SU-DHL-6 (cell line): ENCODE measurements at regions not wholly inside any gene's neighbourhood (a gene's known extent, or its start where the extent isn't known, plus 50 kb on each side); places are given as distances from the start of the nearest gene placed in this dataset.

Source experiments
- H2AFZ ChIP-seq: fragments of 200-600 bp; sonication (generic); 2 replicates; pipeline ENCODE4 v1.6.1; 2014; ENCODE audit warnings: low read depth, mild to moderate bottlenecking, moderate library complexity, mixed read lengths, antibody characterized with exemption, low read length; ENCODE audit not compliant: severe bottlenecking
- H3F3A ChIP-seq: fragments of 200-600 bp; shearing (Covaris generic); 2 replicates; pipeline ENCODE4 v1.6.0; 2016; ENCODE audit warnings: antibody characterized with exemption, mild to moderate bottlenecking; ENCODE audit not compliant: insufficient read depth
- H3K27ac ChIP-seq: fragments of 200-600 bp; sonication (generic); 2 replicates; pipeline ENCODE4 v1.5.1; 2016; ENCODE audit warnings: low read depth, mild to moderate bottlenecking, low read length, moderate library complexity, mixed read lengths
- H3K27me3 ChIP-seq: fragments of 200-600 bp; sonication (generic), shearing (Covaris generic); 2 replicates; pipeline ENCODE4 v1.6.0; 2014; ENCODE audit warnings: mild to moderate bottlenecking, low read length
- H3K36me3 ChIP-seq: fragments of 200-600 bp; sonication (generic); 2 replicates; pipeline ENCODE4 v1.6.1; 2014; ENCODE audit warnings: mild to moderate bottlenecking, low read length, mixed read lengths
- H3K4me2 ChIP-seq: fragments of 300-600, 200-600 bp; shearing (Covaris generic), sonication (generic); 2 replicates; pipeline ENCODE4 v1.6.0; 2014; ENCODE audit warnings: low read length, low read depth, mild to moderate bottlenecking; ENCODE audit not compliant: poor library complexity, severe bottlenecking
- H3K4me3 ChIP-seq: fragments of 200-600 bp; sonication (generic); 2 replicates; pipeline ENCODE4 v1.5.1; 2014; ENCODE audit warnings: antibody characterized with exemption, low read length, mild to moderate bottlenecking, mixed read lengths; ENCODE audit not compliant: insufficient read depth, poor library complexity, severe bottlenecking
- H3K79me2 ChIP-seq: fragments of 200-600 bp; sonication (generic); 2 replicates; pipeline ENCODE4 v1.6.1; 2014; ENCODE audit warnings: mild to moderate bottlenecking, low read length, moderate library complexity; ENCODE audit not compliant: insufficient read depth
- H3K9ac ChIP-seq: fragments of 200-600 bp; sonication (generic); 2 replicates; pipeline ENCODE4 v1.7.0; 2014; ENCODE audit warnings: mild to moderate bottlenecking, low read length
- H3K9me2 ChIP-seq: fragments of 200-600 bp; sonication (generic); replicated peaks from 2 replicates; pipeline ENCODE4 v1.6.1; 2014; ENCODE audit warnings: low read length; ENCODE audit not compliant: insufficient read depth
- H3K9me3 ChIP-seq: fragments of 200-600 bp; sonication (generic); 2 replicates; pipeline ENCODE4 v1.6.1; 2014; ENCODE audit warnings: low read length, mixed read lengths; ENCODE audit not compliant: insufficient read depth
- H4K20me1 ChIP-seq: fragments of 200-600 bp; sonication (generic); 2 replicates; pipeline ENCODE4 v1.6.1; 2014; ENCODE audit warnings: low read depth, mild to moderate bottlenecking, antibody characterized with exemption, low read length, moderate library complexity, mixed read lengths
- EZH2phosphoT487 ChIP-seq: fragments of 200-600 bp; sonication (generic), shearing (Covaris generic); conservative IDR thresholded peaks from 2 replicates; pipeline ENCODE4 v1.6.1; 2018; ENCODE audit warnings: mild to moderate bottlenecking, antibody characterized with exemption, low read length, moderate library complexity, mixed read lengths
- TF ChIP-seq, protein P1 (sequence below): fragments of 200-600 bp; sonication (generic); IDR thresholded peaks from one replicate; pipeline ENCODE4 v1.5.1; 2017; ENCODE audit warnings: antibody characterized with exemption, mild to moderate bottlenecking, low read length, moderate library complexity; ENCODE audit not compliant: insufficient read depth, poor library complexity, severe bottlenecking

DNA sequence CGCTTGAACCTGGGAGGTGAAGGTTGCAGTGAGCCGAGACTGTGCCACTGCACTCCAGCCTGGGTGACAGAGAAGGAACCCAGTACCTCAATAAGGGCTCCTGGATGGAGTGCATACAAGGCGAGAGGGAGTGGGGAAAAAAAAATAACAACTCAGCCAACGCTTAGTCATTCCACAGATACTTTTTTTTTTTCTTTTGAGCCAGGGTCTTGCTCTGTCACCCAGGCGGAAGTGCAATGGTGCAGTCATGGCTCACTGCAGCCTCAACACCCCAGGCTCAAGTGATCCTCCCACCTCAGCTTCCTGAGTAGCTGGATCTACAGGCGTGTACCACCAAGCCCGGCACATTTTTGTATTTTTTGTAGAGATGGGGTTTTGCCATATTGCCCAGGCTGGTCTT is 59.5 kb upstream of the GGTA1 start:
- no peaks in the 10 kb centered on the region for H3K9me2 ChIP-seq
- no peak overlapping the region for H2AFZ ChIP-seq
- H3K36me3 ChIP-seq = no peaks in the 10 kb centered on the region
- no peak overlapping the region for H3K4me2 ChIP-seq
- H3K27me3 ChIP-seq = no peaks in the 10 kb centered on the region
- no peaks in the 10 kb centered on the region for H3F3A ChIP-seq
- no peaks in the 10 kb centered on the region for H4K20me1 ChIP-seq
- TF ChIP-seq EZH2phosphoT487 = no peak
- TF ChIP-seq, protein P1, sequence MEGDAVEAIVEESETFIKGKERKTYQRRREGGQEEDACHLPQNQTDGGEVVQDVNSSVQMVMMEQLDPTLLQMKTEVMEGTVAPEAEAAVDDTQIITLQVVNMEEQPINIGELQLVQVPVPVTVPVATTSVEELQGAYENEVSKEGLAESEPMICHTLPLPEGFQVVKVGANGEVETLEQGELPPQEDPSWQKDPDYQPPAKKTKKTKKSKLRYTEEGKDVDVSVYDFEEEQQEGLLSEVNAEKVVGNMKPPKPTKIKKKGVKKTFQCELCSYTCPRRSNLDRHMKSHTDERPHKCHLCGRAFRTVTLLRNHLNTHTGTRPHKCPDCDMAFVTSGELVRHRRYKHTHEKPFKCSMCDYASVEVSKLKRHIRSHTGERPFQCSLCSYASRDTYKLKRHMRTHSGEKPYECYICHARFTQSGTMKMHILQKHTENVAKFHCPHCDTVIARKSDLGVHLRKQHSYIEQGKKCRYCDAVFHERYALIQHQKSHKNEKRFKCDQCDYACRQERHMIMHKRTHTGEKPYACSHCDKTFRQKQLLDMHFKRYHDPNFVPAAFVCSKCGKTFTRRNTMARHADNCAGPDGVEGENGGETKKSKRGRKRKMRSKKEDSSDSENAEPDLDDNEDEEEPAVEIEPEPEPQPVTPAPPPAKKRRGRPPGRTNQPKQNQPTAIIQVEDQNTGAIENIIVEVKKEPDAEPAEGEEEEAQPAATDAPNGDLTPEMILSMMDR = no peak
- H3K9ac ChIP-seq = no peak overlapping the region
- H3K79me2 ChIP-seq = no peaks in the 10 kb centered on the region
- H3K9me3 ChIP-seq = no peaks in the 10 kb centered on the region
- no peak overlapping the region for H3K27ac ChIP-seq
- no peak overlapping the region for H3K4me3 ChIP-seq

DNA sequence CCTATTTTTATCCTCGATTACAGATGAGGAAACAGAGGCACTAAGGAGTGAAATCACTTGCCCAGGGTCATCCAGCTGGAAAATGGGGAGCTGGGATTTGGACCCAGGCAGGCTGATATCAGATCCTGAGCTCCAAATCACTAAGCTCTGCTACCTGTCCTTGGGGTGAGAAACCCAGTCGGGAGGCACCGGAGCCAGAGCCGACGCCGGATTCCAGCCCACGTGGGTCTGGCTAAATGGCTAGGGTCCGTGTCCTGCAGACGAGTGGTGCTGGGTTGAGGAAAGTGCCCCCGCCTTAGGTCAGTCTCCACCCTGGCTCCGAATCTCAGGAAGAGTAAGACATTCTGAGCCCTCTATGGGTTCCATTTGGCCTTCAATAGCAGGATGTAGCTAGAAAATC is 61.3 kb upstream of the GGTA1 start:
- Histone ChIP-seq H3K4me3 (no peak overlapping the region), H3K27ac (no peak overlapping the region), H3K27me3 (no peaks in the 10 kb centered on the region), H3K79me2 (no peaks in the 10 kb centered on the region), H3K4me2 (no peak overlapping the region), H2AFZ (no peak overlapping the region), H3F3A (no peaks in the 10 kb centered on the region), H4K20me1 (no peaks in the 10 kb centered on the region), H3K36me3 (no peaks in the 10 kb centered on the region), H3K9me3 (no peaks in the 10 kb centered on the region), H3K9me2 (no peaks in the 10 kb centered on the region), H3K9ac (no peak overlapping the region)
- TF ChIP-seq, protein P1 = no peak
- TF ChIP-seq EZH2phosphoT487 = no peak

DNA sequence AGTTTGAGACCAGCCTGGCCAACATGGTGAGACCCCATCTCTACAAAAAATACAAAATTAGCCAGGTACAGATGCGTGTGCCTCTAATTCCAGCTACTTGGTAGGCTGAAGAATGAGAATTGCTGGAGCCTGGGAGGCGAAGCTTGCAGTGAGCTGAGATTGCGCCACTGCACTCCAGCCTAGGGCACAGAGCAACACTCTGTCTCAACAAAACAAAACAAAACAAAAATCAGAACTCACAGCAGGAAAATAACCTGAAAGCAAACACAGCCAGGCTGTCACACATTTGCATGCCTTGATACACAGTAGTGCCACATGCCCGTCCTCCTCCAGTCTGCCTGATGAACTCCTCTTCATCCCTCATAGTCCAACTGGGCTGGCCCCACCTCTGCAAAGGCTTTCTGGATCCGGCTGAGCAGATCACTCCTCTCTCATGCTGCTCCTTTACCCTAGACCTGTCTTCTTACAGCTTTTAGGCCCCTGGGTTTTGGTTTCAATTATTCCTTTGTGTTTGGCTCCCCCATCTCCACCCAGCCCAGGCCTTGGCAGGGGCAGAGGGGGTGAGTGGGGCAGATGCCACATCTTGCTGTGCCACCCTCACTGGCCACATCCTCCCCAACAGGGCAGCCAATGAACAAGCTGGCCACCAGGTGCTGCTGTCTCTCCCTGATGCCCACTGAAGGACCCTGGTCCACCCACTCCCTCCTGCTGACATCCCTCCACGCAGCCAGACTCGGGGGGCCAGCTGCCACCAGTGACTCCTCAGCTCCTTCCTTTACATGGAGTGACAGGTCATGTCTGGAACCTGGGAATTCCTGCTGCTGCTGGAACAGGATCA is 62.0 kb upstream of the GGTA1 start:
- no peak overlapping the region for H3K9ac ChIP-seq
- no peaks in the 10 kb centered on the region for H4K20me1 ChIP-seq
- H3K4me3 ChIP-seq = no peak overlapping the region
- no peaks in the 10 kb centered on the region for H3K27me3 ChIP-seq
- H3K9me2 ChIP-seq = no peaks in the 10 kb centered on the region
- TF ChIP-seq, protein P1 = no peak
- TF ChIP-seq EZH2phosphoT487 = no peak
- H3F3A ChIP-seq = no peaks in the 10 kb centered on the region
- no peak overlapping the region for H3K4me2 ChIP-seq
- H3K27ac ChIP-seq = no peak overlapping the region
- no peaks in the 10 kb centered on the region for H3K36me3 ChIP-seq
- H3K9me3 ChIP-seq = no peaks in the 10 kb centered on the region
- no peak overlapping the region for H2AFZ ChIP-seq
- no peaks in the 10 kb centered on the region for H3K79me2 ChIP-seq
